Chondrocyte (in vitro differentiated cells): ENCODE measurements at regions not wholly inside any gene's neighbourhood (a gene's known extent, or its start where the extent isn't known, plus 50 kb on each side); places are given as distances from the start of the nearest gene placed in this dataset.

Experiments
- DNase-seq: peaks from one replicate; pipeline ENCODE4 v3.0.0; 2021; ENCODE audit warnings: mixed read lengths, low spot score
- H3K27ac Mint-ChIP-seq: one replicate; pipeline ENCODE4 v1.8.0; 2021; ENCODE audit warnings: mild to moderate bottlenecking, moderate library complexity, mixed read lengths; ENCODE audit not compliant: unreplicated experiment
- H3K27me3 Mint-ChIP-seq: 2 replicates; pipeline ENCODE4 v1.8.0; 2021; ENCODE audit warnings: low read depth, mixed read lengths
- H3K36me3 Mint-ChIP-seq: 2 replicates; pipeline ENCODE4 v1.8.0; 2021; ENCODE audit warnings: low read depth, mixed read lengths
- H3K4me1 Mint-ChIP-seq: 2 replicates; pipeline ENCODE4 v1.8.0; 2021; ENCODE audit warnings: low read depth, mild to moderate bottlenecking, mixed read lengths
- H3K4me3 Mint-ChIP-seq: one replicate; pipeline ENCODE4 v1.8.0; 2021; ENCODE audit warnings: mild to moderate bottlenecking, moderate library complexity, mixed read lengths; ENCODE audit not compliant: unreplicated experiment
- H3K9me3 Mint-ChIP-seq: 2 replicates; pipeline ENCODE4 v1.8.0; 2021; ENCODE audit warnings: low read depth, mixed read lengths
- TF ChIP-seq, protein P1 (sequence below): fragments of 200-600 bp; sonication (generic); IDR thresholded peaks from 2 replicates; pipeline ENCODE4 v1.5.0; 2021; ENCODE audit warnings: antibody characterized with exemption, mild to moderate bottlenecking, moderate library complexity

DNA sequence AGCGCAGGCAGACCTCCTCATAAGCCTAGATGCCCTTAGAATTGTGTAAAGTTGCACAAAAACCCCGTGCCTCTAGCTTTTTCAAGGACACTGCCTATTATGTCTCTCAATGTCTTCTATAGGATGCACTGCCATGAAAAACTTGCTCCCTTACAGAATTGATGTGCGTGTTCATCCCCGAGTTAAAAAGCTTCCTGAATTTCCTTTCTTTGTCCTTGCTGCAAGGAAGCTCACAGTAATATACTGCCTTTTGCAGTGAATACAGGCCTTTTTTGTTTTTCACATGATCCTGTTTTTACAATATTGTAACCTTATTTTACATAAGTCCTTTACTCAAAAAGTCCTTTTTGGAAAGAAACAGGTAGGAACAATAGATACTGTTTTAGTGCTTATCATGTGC is 193.0 kb downstream of the TTLL7 start:
- no peaks in the 10 kb centered on the region for H3K9me3 Mint-ChIP-seq
- no peaks in the 10 kb centered on the region for H3K36me3 Mint-ChIP-seq
- TF ChIP-seq, protein P1, sequence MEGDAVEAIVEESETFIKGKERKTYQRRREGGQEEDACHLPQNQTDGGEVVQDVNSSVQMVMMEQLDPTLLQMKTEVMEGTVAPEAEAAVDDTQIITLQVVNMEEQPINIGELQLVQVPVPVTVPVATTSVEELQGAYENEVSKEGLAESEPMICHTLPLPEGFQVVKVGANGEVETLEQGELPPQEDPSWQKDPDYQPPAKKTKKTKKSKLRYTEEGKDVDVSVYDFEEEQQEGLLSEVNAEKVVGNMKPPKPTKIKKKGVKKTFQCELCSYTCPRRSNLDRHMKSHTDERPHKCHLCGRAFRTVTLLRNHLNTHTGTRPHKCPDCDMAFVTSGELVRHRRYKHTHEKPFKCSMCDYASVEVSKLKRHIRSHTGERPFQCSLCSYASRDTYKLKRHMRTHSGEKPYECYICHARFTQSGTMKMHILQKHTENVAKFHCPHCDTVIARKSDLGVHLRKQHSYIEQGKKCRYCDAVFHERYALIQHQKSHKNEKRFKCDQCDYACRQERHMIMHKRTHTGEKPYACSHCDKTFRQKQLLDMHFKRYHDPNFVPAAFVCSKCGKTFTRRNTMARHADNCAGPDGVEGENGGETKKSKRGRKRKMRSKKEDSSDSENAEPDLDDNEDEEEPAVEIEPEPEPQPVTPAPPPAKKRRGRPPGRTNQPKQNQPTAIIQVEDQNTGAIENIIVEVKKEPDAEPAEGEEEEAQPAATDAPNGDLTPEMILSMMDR = no peak
- DNase-seq = no peak
- H3K27me3 Mint-ChIP-seq = no peaks in the 10 kb centered on the region
- H3K4me3 Mint-ChIP-seq = no peak overlapping the region
- H3K27ac Mint-ChIP-seq = no peak overlapping the region
- H3K4me1 Mint-ChIP-seq = no peaks in the 10 kb centered on the region

DNA sequence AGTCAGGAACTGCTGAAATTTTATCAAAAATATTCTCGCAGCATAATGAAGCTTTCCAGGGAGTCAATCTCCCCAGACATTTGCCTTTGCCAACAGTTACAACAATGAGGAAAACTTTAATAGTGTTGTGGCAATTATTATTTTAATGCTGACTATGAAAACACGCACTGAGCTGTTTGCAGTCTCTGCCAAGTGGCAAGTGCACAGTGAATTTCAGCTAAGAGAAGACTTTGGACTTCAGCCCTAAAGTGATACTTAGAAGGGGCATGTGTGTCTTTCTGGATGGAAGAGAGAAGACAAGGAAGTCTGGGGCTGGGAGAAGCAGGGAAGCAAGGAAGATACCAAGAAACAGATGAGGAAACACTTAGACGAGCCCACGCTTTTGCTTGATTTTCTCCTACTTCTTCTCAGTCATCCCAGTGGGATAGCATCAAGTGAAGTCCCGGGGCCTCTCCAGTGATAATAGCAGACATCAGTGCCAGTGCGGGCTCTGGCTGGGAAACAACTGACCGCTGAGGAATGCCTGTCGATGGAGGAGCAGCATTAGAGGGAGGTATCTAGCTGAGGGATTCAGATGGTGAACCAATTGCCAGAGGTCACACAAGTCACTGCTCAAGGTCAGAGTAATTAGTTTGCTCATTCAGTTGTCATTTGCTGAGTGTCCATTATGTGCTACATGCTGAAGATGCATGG is 196.3 kb downstream of the TTLL7 start:
- DNase-seq = no peak
- Mint-ChIP-seq H3K27ac (no peak overlapping the region), H3K9me3 (no peaks in the 10 kb centered on the region), H3K36me3 (no peaks in the 10 kb centered on the region), H3K4me1 (no peaks in the 10 kb centered on the region), H3K4me3 (no peak overlapping the region), H3K27me3 (no peaks in the 10 kb centered on the region)
- TF ChIP-seq, protein P1 = no peak

DNA sequence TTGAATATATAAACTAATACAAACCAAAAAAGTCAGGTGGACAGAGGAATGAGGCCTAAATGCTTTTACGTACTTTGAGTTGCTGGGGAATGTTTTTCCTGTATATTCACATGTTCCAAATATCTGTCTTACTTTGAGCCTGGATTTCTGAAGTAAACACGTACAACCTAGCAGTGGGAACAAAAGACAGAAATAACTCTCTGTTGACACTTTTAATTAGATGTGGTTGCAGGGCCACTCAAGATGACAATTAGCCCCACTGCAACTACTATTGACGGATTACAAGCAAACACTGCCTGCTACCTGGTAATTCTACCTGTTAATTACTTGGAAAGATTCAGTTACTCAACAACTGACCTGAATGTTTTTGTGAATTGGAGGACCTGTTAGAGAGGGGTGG is 196.9 kb downstream of the TTLL7 start:
- TF ChIP-seq, protein P1 = no peak
- no peak overlapping the region for H3K4me3 Mint-ChIP-seq
- no peak for DNase-seq
- H3K9me3 Mint-ChIP-seq = no peaks in the 10 kb centered on the region
- no peaks in the 10 kb centered on the region for H3K36me3 Mint-ChIP-seq
- H3K4me1 Mint-ChIP-seq = no peaks in the 10 kb centered on the region
- H3K27ac Mint-ChIP-seq = no peak overlapping the region
- H3K27me3 Mint-ChIP-seq = no peaks in the 10 kb centered on the region

DNA sequence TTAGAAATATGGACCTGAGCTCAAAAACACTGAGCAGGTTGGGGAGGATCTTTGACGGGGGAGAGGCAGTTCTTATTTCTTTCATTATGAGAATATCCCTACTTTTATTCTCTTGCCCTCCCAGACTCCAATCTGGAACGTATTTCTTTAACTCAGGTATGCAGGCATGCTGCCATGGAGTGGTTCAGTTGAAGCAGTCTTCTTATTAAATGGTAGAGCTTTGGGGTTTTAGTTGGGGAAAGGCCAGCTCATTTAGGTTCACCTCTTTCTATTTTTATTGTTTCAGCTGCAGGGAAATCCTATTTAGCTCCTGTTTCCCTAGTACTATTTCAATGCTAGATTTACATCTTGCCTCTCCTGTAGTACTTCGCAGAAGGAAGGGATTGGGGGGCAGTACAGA is 198.9 kb downstream of the TTLL7 start:
- no peak for DNase-seq
- Mint-ChIP-seq H3K27ac (no peak overlapping the region), H3K36me3 (no peaks in the 10 kb centered on the region), H3K4me3 (no peak overlapping the region), H3K9me3 (no peaks in the 10 kb centered on the region), H3K27me3 (no peaks in the 10 kb centered on the region), H3K4me1 (no peaks in the 10 kb centered on the region)
- TF ChIP-seq, protein P1 = no peak

DNA sequence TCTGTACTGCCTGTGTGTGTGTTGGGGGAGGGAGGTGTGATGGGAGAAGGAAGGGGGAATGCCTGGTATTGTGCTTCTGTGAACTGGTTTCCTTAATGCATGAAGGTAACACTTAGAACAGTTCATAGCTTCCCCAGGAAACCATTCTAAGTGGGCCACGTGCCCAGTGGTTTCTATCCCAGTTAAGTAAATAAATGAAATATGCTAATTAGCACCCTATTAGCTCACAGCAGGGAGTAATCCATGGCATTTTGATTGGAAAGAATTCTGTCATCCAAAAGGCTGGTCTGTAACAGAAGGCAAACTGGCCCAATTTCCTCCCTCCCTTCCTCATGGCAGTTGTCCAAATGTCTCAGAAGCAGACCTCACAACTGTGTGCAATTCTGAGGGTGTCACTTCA is 199.3 kb downstream of the TTLL7 start:
- no peaks in the 10 kb centered on the region for H3K4me1 Mint-ChIP-seq
- TF ChIP-seq, protein P1 = no peak
- no peak for DNase-seq
- no peaks in the 10 kb centered on the region for H3K27me3 Mint-ChIP-seq
- no peak overlapping the region for H3K4me3 Mint-ChIP-seq
- no peaks in the 10 kb centered on the region for H3K9me3 Mint-ChIP-seq
- H3K36me3 Mint-ChIP-seq = no peaks in the 10 kb centered on the region
- H3K27ac Mint-ChIP-seq = no peak overlapping the region
